NT2/D1 (cell line): ENCODE measurements at regions not wholly inside any gene's neighbourhood (a gene's known extent, or its start where the extent isn't known, plus 50 kb on each side); places are given as distances from the start of the nearest gene placed in this dataset.

Source experiments
- YY1 ChIP-seq: IDR thresholded peaks from 2 replicates; pipeline ENCODE4 v1.6.1; 2011; ENCODE audit not compliant: insufficient read length, insufficient read depth
- ZNF274 ChIP-seq: IDR thresholded peaks from 2 replicates; pipeline ENCODE4 v1.6.1; 2011; ENCODE audit warnings: mild to moderate bottlenecking, low read depth, low read length

- no peak for TF ChIP-seq ZNF274
- TF ChIP-seq YY1, result no peak
These were observed 157.8 kb upstream of the PCDH15 start for GRCh38 chr10:54958844-54959243.
